IMR-90 (cell line): ENCODE measurements at regions not wholly inside any gene's neighbourhood (a gene's known extent, or its start where the extent isn't known, plus 50 kb on each side); places are given as distances from the start of the nearest gene placed in this dataset.

ENCODE experiments used
- ATAC-seq: fragments of 200-7000 bp; cut with Tn5 transposase; 2 replicates; pipeline ENCODE4 v1.9.1; 2020; ENCODE audit warnings: low read depth, mild to moderate bottlenecking, moderate library complexity
- BruUV-seq: library from RNA; stranded (reverse); fragments of 400-500 nt; replicated peaks from 2 replicates; lab custom pipeline; 2021; lab: Mats Ljungman, UMichigan
- CTCF ChIA-PET: fragments of 300-600 bp; formaldehyde crosslinking; extraction: SDS; loops from one replicate; lab custom pipeline; 2021; ENCODE audit warnings: antibody characterized with exemption; lab: Yijun Ruan, JAX
- POLR2A ChIA-PET: fragments of 300-600 bp; sonication (Branson Sonifier 250); formaldehyde crosslinking; loops from one replicate; lab custom pipeline; 2022; ENCODE audit warnings: antibody characterized with exemption; ENCODE audit not compliant: unreplicated experiment; lab: Charles Lee
- DNase-seq: peaks from one replicate; pipeline ENCODE4 v3.0.0; 2013
- H2AFZ ChIP-seq: replicated peaks from 2 replicates; pipeline ENCODE3; 2013; ENCODE audit warnings: low read length, mild to moderate bottlenecking; ENCODE audit not compliant: poor library complexity
- H2AK5ac ChIP-seq: 2 replicates; pipeline ENCODE4 v1.6.1; 2013; ENCODE audit warnings: low read depth, low read length, inconsistent platforms
- H2AK9ac ChIP-seq: replicated peaks from 2 replicates; pipeline ENCODE3; 2013; ENCODE audit warnings: mild to moderate bottlenecking, low read depth, low read length, moderate library complexity; ENCODE audit not compliant: poor library complexity
- H2BK120ac ChIP-seq: 2 replicates; pipeline ENCODE4 v1.6.1; 2013; ENCODE audit warnings: low read depth, low read length, inconsistent platforms
- H2BK15ac ChIP-seq: 3 replicates; pipeline ENCODE4 v1.6.1; 2013; ENCODE audit warnings: low read depth, low read length, inconsistent platforms
- H2BK20ac ChIP-seq: 2 replicates; pipeline ENCODE4 v1.6.1; 2013; ENCODE audit warnings: low read depth, mild to moderate bottlenecking, inconsistent platforms, low read length, moderate library complexity
- H2BK5ac ChIP-seq: 2 replicates; pipeline ENCODE4 v1.6.1; 2013; ENCODE audit warnings: mild to moderate bottlenecking, low read depth, low read length, inconsistent platforms; ENCODE audit not compliant: poor library complexity, severe bottlenecking
- H3K14ac ChIP-seq: replicated peaks from 2 replicates; pipeline ENCODE4 v1.6.1; 2013; ENCODE audit warnings: low read depth, low read length, inconsistent platforms
- H3K18ac ChIP-seq: 2 replicates; pipeline ENCODE4 v1.6.1; 2013; ENCODE audit warnings: low read depth, low read length, control low read depth
- H3K23ac ChIP-seq: 2 replicates; pipeline ENCODE4 v1.6.1; 2013; ENCODE audit warnings: low read depth, low read length, inconsistent platforms
- H3K27ac ChIP-seq: 2 replicates; pipeline ENCODE4 v1.5.1; 2013; ENCODE audit warnings: mild to moderate bottlenecking, control low read depth, low read length; ENCODE audit not compliant: insufficient read depth
- H3K27me3 ChIP-seq: 2 replicates; pipeline ENCODE4 v1.6.1; 2013; ENCODE audit warnings: low read length; ENCODE audit not compliant: control insufficient read depth, insufficient read depth
- H3K36me3 ChIP-seq: 2 replicates; pipeline ENCODE4 v1.6.1; 2013; ENCODE audit warnings: low read length, mixed read lengths; ENCODE audit not compliant: control insufficient read depth, insufficient read depth
- H3K4ac ChIP-seq: 2 replicates; pipeline ENCODE4 v1.6.1; 2013; ENCODE audit warnings: low read depth, low read length, inconsistent platforms
- H3K4me1 ChIP-seq: 2 replicates; pipeline ENCODE4 v1.6.1; 2013; ENCODE audit warnings: low read length, mixed read lengths; ENCODE audit not compliant: control insufficient read depth, insufficient read depth
- H3K4me2 ChIP-seq: 2 replicates; pipeline ENCODE4 v1.6.1; 2013; ENCODE audit warnings: low read depth, mild to moderate bottlenecking, control low read depth, low read length, moderate library complexity
- H3K4me3 ChIP-seq: 2 replicates; pipeline ENCODE4 v1.5.1; 2013; ENCODE audit warnings: low read depth, mild to moderate bottlenecking, control low read depth, low read length, moderate library complexity; ENCODE audit not compliant: insufficient read depth
- H3K56ac ChIP-seq: 2 replicates; pipeline ENCODE4 v1.6.1; 2013; ENCODE audit warnings: low read length, inconsistent platforms; ENCODE audit not compliant: insufficient read depth; ENCODE audit errors: extremely low read depth
- H3K79me1 ChIP-seq, 2 experiments: 2 replicates each; pipeline ENCODE4 v1.6.1; 2013; ENCODE audit warnings: low read length in 2 of 2, inconsistent platforms in 1 of 2, low read depth in 1 of 2
- H3K9ac ChIP-seq: 2 replicates; pipeline ENCODE4 v1.6.1; 2013; ENCODE audit warnings: low read depth, low read length, control low read depth
- H3K9me1 ChIP-seq: 2 replicates; pipeline ENCODE4 v1.6.1; 2013; ENCODE audit warnings: low read length, inconsistent platforms; ENCODE audit not compliant: insufficient read depth
- H3K9me3 ChIP-seq: 2 replicates; pipeline ENCODE4 v1.6.1; 2013; ENCODE audit warnings: low read length; ENCODE audit not compliant: control insufficient read depth, insufficient read depth
- H4K20me1 ChIP-seq: 2 replicates; pipeline ENCODE4 v1.6.1; 2013; ENCODE audit warnings: low read length, inconsistent platforms; ENCODE audit not compliant: insufficient read depth
- H4K5ac ChIP-seq: 2 replicates; pipeline ENCODE4 v1.6.1; 2013; ENCODE audit warnings: mild to moderate bottlenecking, low read depth, low read length, control low read depth
- H4K8ac ChIP-seq, 2 experiments: 2 replicates each; pipeline ENCODE4 v1.6.1; 2013; ENCODE audit warnings: low read depth in 2 of 2, low read length in 2 of 2, control low read depth in 1 of 2, inconsistent platforms in 1 of 2
- H4K91ac ChIP-seq: 2 replicates; pipeline ENCODE4 v1.6.1; 2013; ENCODE audit warnings: low read depth, low read length, inconsistent platforms; ENCODE audit not compliant: insufficient read depth
- BHLHE40 ChIP-seq: fragments of 150-350 bp; IDR thresholded peaks from 2 replicates; pipeline ENCODE4 v1.6.1; 2016; ENCODE audit warnings: mild to moderate bottlenecking, low read depth, low read length
- CEBPB ChIP-seq: IDR thresholded peaks from 2 replicates; pipeline ENCODE4 v1.6.1; 2012; ENCODE audit warnings: low read depth, low read length, improper control_type of control experiment
- CHD1 ChIP-seq: IDR thresholded peaks from 2 replicates; pipeline ENCODE4 v1.6.1; 2012; ENCODE audit warnings: low read depth, low read length, improper control_type of control experiment
- CTCF ChIP-seq: conservative IDR thresholded peaks from 2 replicates; pipeline ENCODE4 v1.5.1; 2012; ENCODE audit warnings: mild to moderate bottlenecking, low read depth, low read length, improper control_type of control experiment
- ELK1 ChIP-seq: fragments of 150-350 bp; IDR thresholded peaks from 2 replicates; pipeline ENCODE4 v1.6.1; 2016; ENCODE audit warnings: low read depth, mild to moderate bottlenecking, low read length, moderate library complexity, borderline replicate concordance
- FOS ChIP-seq: fragments of 150-350 bp; IDR thresholded peaks from 2 replicates; pipeline ENCODE4 v1.6.1; 2016; ENCODE audit warnings: low read depth, low read length
- MAZ ChIP-seq: IDR thresholded peaks from 2 replicates; pipeline ENCODE4 v1.6.1; 2012; ENCODE audit warnings: low read depth, mild to moderate bottlenecking, low read length, improper control_type of control experiment, moderate library complexity, borderline replicate concordance
- MXI1 ChIP-seq: IDR thresholded peaks from 2 replicates; pipeline ENCODE4 v1.6.1; 2012; ENCODE audit warnings: low read depth, mild to moderate bottlenecking, low read length, moderate library complexity, borderline replicate concordance
- NFE2L2 ChIP-seq: fragments of 150-350 bp; IDR thresholded peaks from 2 replicates; pipeline ENCODE4 v1.6.1; 2016; ENCODE audit warnings: low read depth, mild to moderate bottlenecking, low read length
- POLR2A ChIP-seq: IDR thresholded peaks from 2 replicates; pipeline ENCODE4 v1.6.1; 2012; ENCODE audit warnings: mild to moderate bottlenecking, low read depth, low read length
- RAD21 ChIP-seq: IDR thresholded peaks from 2 replicates; pipeline ENCODE4 v1.6.1; 2012; ENCODE audit warnings: low read length, improper control_type of control experiment
- RCOR1 ChIP-seq: IDR thresholded peaks from 2 replicates; pipeline ENCODE4 v1.6.1; 2012; ENCODE audit warnings: mild to moderate bottlenecking, low read length, improper control_type of control experiment; ENCODE audit not compliant: insufficient replicate concordance
- RFX5 ChIP-seq: IDR thresholded peaks from 2 replicates; pipeline ENCODE4 v1.8.0; 2012; ENCODE audit warnings: low read depth, mild to moderate bottlenecking, low read length, moderate library complexity
- SMC3 ChIP-seq: fragments of 150-350 bp; IDR thresholded peaks from 2 replicates; pipeline ENCODE4 v1.6.1; 2016; ENCODE audit warnings: low read depth, mild to moderate bottlenecking, antibody characterized with exemption, low read length, moderate library complexity
- USF2 ChIP-seq: fragments of 150-350 bp; IDR thresholded peaks from 2 replicates; pipeline ENCODE4 v1.6.1; 2017; ENCODE audit warnings: mild to moderate bottlenecking, antibody characterized with exemption, low read length, low read depth
- WGBS, 2 experiments: methylation state at CpG; one replicate each; pipeline versions ENCODE4 v1.1.5 to v1.1.7; 2013; ENCODE audit warnings: missing lambda C conversion rate in 2 of 2; ENCODE audit not compliant: insufficient read length in 1 of 2; ENCODE audit errors: extremely low coverage in 2 of 2; 5-methylcytosine and 5-hydroxymethylcytosine counted together
- dilution Hi-C: fragments of 300-500 bp; cut with HindIII; formaldehyde crosslinking; loops from one replicate; pipeline ENCODE4 v1.14.3; 2018; ENCODE audit warnings: low sequenced_read_pairs; ENCODE audit not compliant: unreplicated experiment
- in situ Hi-C: fragments of 300-500 bp; cut with MboI; formaldehyde crosslinking; loops from 3 replicates; pipeline ENCODE4 v1.14.3; 2019; ENCODE audit warnings: low sequenced_read_pairs, inconsistent platforms, mixed read lengths
- intact Hi-C: fragments of 100-400 bp; cut with micrococcal nuclease; formaldehyde crosslinking; loops from 2 replicates; pipeline ENCODE4 v1.10.0; 2022

GRCh38 chr11:109747839-109748238 lies 325.8 kb downstream of the C11orf87 start:
- dilution Hi-C loops, result no loop called here
- BruUV-seq, result no TSS peak

More at GRCh38 chr11:109747839-109748238, 325.8 kb downstream of the C11orf87 start:
- intact Hi-C loops, result no loop called here
- ChIA-PET POLR2A (no interaction called here), CTCF (no interaction called here)
- no peak overlapping the region for H2BK20ac ChIP-seq
- H3K56ac ChIP-seq, result no peak overlapping the region
- no peaks in the 10 kb centered on the region for H3K79me1 ChIP-seq
- H3K18ac ChIP-seq, result no peak overlapping the region
- WGBS, 2 experiments, result 72% methylated on average over 4 of the region's 7 CpGs; no CpG with 5 or more reads in 1 of the 2 experiments
- no peak overlapping the region for H2AK5ac ChIP-seq
- H3K4ac ChIP-seq, result no peak overlapping the region
- H3K4me2 ChIP-seq, result no peak overlapping the region
- H2AFZ ChIP-seq, result no peak overlapping the region
- TF ChIP-seq RAD21, result no peak
- no peak for TF ChIP-seq CEBPB
- TF ChIP-seq ELK1, result no peak
- no peak for TF ChIP-seq CTCF
- no peak for TF ChIP-seq CHD1
- TF ChIP-seq MXI1, result no peak
- TF ChIP-seq FOS, result no peak
- no peak for TF ChIP-seq SMC3
- TF ChIP-seq RFX5, result no peak
- no peak for TF ChIP-seq BHLHE40
- no peak for TF ChIP-seq RCOR1
- TF ChIP-seq NFE2L2, result no peak
- no peak for TF ChIP-seq MAZ
- TF ChIP-seq POLR2A, result no peak
- TF ChIP-seq USF2, result no peak
- H3K36me3 ChIP-seq, result no peaks in the 10 kb centered on the region
- no peak overlapping the region for H3K23ac ChIP-seq
- H3K4me3 ChIP-seq, result no peak overlapping the region
- no peak overlapping the region for H3K9ac ChIP-seq
- H4K5ac ChIP-seq, result no peak overlapping the region
- H3K4me1 ChIP-seq, result no peaks in the 10 kb centered on the region
- no peak for ATAC-seq
- H4K8ac ChIP-seq, result no peak overlapping the region
- H2BK120ac ChIP-seq, result no peak overlapping the region
- H3K14ac ChIP-seq, result no peak overlapping the region
- H3K9me3 ChIP-seq, result no peaks in the 10 kb centered on the region
- H2BK15ac ChIP-seq, result no peak overlapping the region
- in situ Hi-C loops, result no loop called here
- no peak overlapping the region for H2BK5ac ChIP-seq
- no peak for DNase-seq
- H2AK9ac ChIP-seq, result no peak overlapping the region
- no peak overlapping the region for H3K27ac ChIP-seq
- H3K9me1 ChIP-seq, result no peaks in the 10 kb centered on the region
- H3K27me3 ChIP-seq, result no peaks in the 10 kb centered on the region; the same call in 1 of the 2 replicates
- H4K91ac ChIP-seq, result no peak overlapping the region
- no peaks in the 10 kb centered on the region for H4K20me1 ChIP-seq
